ENCODE measurements at regions not wholly inside any gene's neighbourhood (a gene's known extent, or its start where the extent isn't known, plus 50 kb on each side); places are given as distances from the start of the nearest gene placed in this dataset.

DNA sequence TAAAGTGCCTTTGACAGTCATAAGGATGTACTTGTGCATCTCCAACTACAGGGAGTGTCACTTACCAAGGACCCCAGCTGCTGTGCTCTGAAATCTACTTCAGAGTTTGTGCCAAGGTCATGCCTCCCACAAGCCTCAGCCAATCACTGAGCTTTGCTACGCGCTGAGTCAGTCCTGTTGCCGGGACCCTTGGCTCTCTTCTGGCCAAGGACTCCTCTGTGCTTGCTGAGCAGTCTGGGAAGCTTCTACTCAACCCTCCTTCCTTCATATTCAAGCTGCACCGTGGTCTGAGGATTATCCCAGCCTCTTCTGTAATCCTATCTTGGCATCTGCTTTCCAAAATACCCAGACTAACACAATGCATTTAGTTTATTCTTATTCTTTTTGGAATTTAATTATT, 398.9 kb upstream of the FANCL start (continued):
- TF ChIP-seq, protein P1, sequence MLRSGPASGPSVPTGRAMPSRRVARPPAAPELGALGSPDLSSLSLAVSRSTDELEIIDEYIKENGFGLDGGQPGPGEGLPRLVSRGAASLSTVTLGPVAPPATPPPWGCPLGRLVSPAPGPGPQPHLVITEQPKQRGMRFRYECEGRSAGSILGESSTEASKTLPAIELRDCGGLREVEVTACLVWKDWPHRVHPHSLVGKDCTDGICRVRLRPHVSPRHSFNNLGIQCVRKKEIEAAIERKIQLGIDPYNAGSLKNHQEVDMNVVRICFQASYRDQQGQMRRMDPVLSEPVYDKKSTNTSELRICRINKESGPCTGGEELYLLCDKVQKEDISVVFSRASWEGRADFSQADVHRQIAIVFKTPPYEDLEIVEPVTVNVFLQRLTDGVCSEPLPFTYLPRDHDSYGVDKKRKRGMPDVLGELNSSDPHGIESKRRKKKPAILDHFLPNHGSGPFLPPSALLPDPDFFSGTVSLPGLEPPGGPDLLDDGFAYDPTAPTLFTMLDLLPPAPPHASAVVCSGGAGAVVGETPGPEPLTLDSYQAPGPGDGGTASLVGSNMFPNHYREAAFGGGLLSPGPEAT (IDR thresholded peaks at IDR 0.05; ENCODE audit: low read depth): no peak
- TF ChIP-seq, protein P2, sequence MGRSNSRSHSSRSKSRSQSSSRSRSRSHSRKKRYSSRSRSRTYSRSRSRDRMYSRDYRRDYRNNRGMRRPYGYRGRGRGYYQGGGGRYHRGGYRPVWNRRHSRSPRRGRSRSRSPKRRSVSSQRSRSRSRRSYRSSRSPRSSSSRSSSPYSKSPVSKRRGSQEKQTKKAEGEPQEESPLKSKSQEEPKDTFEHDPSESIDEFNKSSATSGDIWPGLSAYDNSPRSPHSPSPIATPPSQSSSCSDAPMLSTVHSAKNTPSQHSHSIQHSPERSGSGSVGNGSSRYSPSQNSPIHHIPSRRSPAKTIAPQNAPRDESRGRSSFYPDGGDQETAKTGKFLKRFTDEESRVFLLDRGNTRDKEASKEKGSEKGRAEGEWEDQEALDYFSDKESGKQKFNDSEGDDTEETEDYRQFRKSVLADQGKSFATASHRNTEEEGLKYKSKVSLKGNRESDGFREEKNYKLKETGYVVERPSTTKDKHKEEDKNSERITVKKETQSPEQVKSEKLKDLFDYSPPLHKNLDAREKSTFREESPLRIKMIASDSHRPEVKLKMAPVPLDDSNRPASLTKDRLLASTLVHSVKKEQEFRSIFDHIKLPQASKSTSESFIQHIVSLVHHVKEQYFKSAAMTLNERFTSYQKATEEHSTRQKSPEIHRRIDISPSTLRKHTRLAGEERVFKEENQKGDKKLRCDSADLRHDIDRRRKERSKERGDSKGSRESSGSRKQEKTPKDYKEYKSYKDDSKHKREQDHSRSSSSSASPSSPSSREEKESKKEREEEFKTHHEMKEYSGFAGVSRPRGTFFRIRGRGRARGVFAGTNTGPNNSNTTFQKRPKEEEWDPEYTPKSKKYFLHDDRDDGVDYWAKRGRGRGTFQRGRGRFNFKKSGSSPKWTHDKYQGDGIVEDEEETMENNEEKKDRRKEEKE (IDR thresholded peaks at IDR 0.05): no peak

- no peaks in the 10 kb centered on the region for H4K20me1 ChIP-seq (ENCODE audit: control insufficient read depth, insufficient read depth)
- ATAC-seq (no peak), FAIRE-seq (no peak), DNase-seq (ENCODE audit: low read depth, low spot score) (no peak)
- no peaks in the 10 kb centered on the region for H3K9me3 ChIP-seq (replicated peaks; ENCODE audit: control insufficient read depth, insufficient read depth, low read length)
- BruUV-seq (replicated peaks): no TSS peak
- 10% methylated on average over 3 of the region's 3 CpGs for WGBS (ENCODE audit: insufficient coverage, insufficient replicate concordance, low lambda C conversion rate, missing lambda C conversion rate)
- H3K27ac ChIP-seq (ENCODE audit: control insufficient read depth, insufficient read depth): no peak overlapping the region
- H2AFZ ChIP-seq (ENCODE audit: control insufficient read depth, low read depth, low read length): no peak overlapping the region
- POLR2A ChIA-PET: no interaction called here
- H3K4me2 ChIP-seq (ENCODE audit: control insufficient read depth, insufficient read depth): no peak overlapping the region
- no peak overlapping the region for H3K4me3 ChIP-seq
- in situ Hi-C loops (cut with MboI) (no loop called here), intact Hi-C loops (cut with micrococcal nuclease; ENCODE audit: unreplicated experiment) (no loop called here)
- no peaks in the 10 kb centered on the region for H3K4me1 ChIP-seq (ENCODE audit: control insufficient read depth, insufficient read depth, low read length)
- no peaks in the 10 kb centered on the region for H3K27me3 ChIP-seq (replicated peaks in 1 of 2; ENCODE audit: control insufficient read depth in 2 of 2, insufficient read depth in 2 of 2, low read length in 1 of 2)
- H3K36me3 ChIP-seq (ENCODE audit: control insufficient read depth in 2 of 2, insufficient read depth in 2 of 2, low read length in 1 of 2): no peaks in the 10 kb centered on the region
- SMC1A ChIA-PET (ENCODE audit: uncharacterized antibody, unreplicated experiment): interaction anchor here (1.1 kb wide), 2 partner anchors 12 to 27 kb away, joined by 3 to 4 read pairs; no protein-coding TSS in a partner anchor
- RAD21 ChIA-PET (ENCODE audit: unreplicated experiment): no interaction called here
- no peak overlapping the region for H3K9ac ChIP-seq (ENCODE audit: control insufficient read depth, insufficient read depth, low read length)
- CTCF ChIA-PET: interaction anchor here (0.7 to 1.1 kb wide), 2 partner anchors 26 to 95 kb away, joined by 3 read pairs; no protein-coding TSS in a partner anchor
- H3K79me2 ChIP-seq (ENCODE audit: control insufficient read depth, insufficient read depth, low read length): no peaks in the 10 kb centered on the region
- TF ChIP-seq FOXK2 (IDR thresholded peaks at IDR 0.05): no peak
- no peak for TF ChIP-seq NR2C1 (IDR thresholded peaks at IDR 0.05)
- TF ChIP-seq CHD1 (IDR thresholded peaks at IDR 0.05; ENCODE audit: low read depth, low read length): no peak
- TF ChIP-seq CBX3 (IDR thresholded peaks at IDR 0.05; ENCODE audit: borderline replicate concordance, low read depth): no peak
- no peak for TF ChIP-seq ZNF274 (IDR thresholded peaks at IDR 0.05; ENCODE audit: insufficient read depth, insufficient read length)
- TF ChIP-seq CEBPB (IDR thresholded peaks at IDR 0.05; ENCODE audit: borderline replicate concordance in 1 of 2, low read depth in 2 of 2, low read length in 2 of 2): no peak
- TF ChIP-seq KDM1A (IDR thresholded peaks at IDR 0.05; ENCODE audit: borderline replicate concordance): no peak
- TF ChIP-seq TBL1XR1 (IDR thresholded peaks at IDR 0.05; ENCODE audit: low read depth, low read length): no peak
- no peak for TF ChIP-seq NFYB (IDR thresholded peaks at IDR 0.05; ENCODE audit: insufficient read depth, low read depth, low read length)
- TF ChIP-seq YY1 (IDR thresholded peaks at IDR 0.05; ENCODE audit: low read depth, low read length): no peak
- no peak for TF ChIP-seq POLR2AphosphoS5 (IDR thresholded peaks at IDR 0.05; ENCODE audit: low read length)
- no peak for TF ChIP-seq WRNIP1 (IDR thresholded peaks at IDR 0.05; ENCODE audit: borderline replicate concordance, low read depth, low read length)
- TF ChIP-seq YBX1 (IDR thresholded peaks at IDR 0.05): no peak
- no peak for TF ChIP-seq ZBED1 (IDR thresholded peaks at IDR 0.05; ENCODE audit: borderline replicate concordance)
- TF ChIP-seq MXI1 (IDR thresholded peaks at IDR 0.05; ENCODE audit: low read depth, low read length): no peak
- no peak for TF ChIP-seq JUNB (IDR thresholded peaks at IDR 0.05)
- TF ChIP-seq RBBP5 (conservative IDR thresholded peaks at IDR 0.05): no peak
Observed at GRCh38 chr2:58638256-58638805, 397.2 kb upstream of the FANCL start.

All from GM12878 (cell line).